ENCODE measurements at regions not wholly inside any gene's neighbourhood (a gene's known extent, or its start where the extent isn't known, plus 50 kb on each side); places are given as distances from the start of the nearest gene placed in this dataset.
"Not testable (repeated sequence)": the region's sequence is repeated elsewhere in the genome, so short reads cannot be mapped to it uniquely, and the experiment has no call there.

DNA sequence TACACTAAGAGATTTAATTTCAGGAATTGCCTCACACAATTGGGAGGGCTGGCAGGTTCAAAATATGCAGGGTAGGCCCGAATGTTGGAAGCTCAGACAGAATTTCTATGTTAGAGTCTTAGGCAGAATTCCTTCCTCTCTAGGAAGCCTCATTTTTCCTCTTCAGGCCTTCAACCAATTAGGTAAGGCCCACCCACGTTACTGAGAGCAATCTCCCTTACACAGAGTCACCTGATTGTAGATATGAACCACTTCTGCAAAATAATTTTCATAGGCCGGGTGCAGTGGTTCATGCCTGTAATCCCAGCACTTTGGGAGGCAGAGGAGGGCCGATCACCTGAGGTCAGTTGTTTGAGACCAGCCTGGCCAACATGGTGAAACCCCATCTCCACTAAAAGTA, 50.2 kb upstream of the HIVEP1 start:
- no peak for DNase-seq

DNA sequence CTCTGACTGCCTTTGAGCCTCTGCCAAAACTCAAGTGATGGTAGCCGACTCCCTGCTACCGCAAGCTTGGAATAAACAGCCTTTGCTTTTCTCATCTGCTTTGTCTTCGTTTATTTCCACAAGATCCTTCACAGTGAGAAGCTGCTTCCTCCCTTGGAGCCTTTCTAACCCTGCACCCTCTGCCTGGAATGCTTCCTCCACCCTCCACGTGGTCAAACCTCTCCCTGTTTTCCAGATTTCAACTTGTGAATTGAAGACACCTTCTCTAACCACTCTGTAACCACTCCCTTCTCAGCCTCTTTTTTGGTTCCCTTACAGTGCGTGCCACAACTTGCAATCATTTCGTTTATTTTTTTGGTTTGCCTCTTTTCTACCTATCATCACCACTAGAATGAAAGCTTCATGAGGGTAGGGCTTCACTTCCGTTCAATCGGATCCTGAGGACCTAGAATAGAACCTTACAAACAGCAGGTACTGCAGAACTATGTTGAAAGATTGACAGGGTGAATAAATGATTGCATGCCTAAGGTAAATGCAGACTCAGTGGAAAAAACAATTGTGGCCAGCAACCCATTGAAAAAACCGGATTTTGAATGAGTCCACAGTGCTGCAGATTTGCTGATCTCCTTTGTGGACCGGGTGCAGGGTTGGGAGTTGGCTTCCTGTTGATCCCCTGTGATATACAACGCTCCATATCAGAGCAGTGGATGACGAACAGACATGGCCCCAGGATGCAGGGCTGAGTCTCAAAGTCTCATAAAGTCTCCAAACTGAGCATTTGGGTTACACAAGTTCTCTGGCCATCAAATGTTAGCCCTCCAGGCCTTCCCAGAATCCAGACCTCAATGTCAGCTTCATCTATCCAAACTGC, 51.0 kb upstream of the HIVEP1 start:
- no peak for DNase-seq

DNA sequence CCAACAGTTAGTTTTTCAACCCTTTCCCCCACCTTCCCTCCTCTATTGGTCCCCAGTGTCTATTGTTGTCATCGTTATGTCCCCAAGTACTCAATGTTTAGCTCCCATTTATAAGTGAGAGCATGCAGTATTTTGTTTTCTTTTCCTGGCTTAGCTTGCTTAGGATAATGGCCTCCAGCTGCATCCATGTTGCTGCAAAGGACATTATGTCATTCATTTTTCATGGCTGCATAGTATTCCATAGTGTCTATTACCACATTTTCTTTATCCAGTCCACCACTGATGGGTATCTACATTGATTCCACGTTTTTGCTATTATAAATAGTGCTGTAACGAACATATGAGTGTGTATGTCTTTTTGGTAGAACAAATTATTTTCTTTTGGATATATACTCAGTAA, 55.3 kb upstream of the HIVEP1 start:
- DNase-seq = no peak

DNA sequence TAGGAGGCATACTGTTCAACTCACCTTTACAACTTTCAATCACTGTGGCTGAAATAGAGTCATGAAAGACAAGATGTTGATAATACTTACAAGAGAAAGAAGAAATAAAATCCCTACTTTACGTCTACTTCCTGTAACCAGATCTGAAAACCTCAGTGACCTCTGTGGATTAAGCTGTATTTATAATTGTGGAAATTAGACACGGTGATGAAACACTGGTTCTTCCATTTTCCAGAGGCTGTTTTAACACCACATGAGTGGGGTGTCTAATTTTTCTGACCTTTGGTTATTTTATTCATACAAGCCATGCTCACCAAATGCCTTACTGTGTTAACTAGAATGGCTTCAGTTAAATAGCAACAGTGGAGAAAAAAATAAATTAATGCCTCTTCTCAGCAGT, 58.5 kb upstream of the HIVEP1 start:
- no peak for DNase-seq

DNA sequence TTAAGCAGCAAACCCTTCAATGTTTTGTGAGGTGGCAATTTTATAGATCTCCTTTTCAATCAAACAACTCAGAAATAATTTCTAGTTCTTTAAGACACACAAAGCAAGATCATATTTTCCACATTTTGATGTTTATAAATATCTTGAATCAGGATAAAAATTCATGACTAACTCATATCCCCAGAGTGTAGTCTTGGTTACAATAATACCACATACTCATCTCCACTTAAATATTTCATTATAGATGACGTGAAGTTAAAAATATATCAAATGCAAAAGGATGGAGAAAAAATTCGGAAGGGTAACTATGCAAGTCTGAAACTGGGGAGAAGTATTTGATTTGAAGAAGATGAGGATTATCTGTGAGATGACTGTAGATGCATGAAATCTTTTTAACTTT, 59.8 kb upstream of the HIVEP1 start:
- no peak for DNase-seq

DNA sequence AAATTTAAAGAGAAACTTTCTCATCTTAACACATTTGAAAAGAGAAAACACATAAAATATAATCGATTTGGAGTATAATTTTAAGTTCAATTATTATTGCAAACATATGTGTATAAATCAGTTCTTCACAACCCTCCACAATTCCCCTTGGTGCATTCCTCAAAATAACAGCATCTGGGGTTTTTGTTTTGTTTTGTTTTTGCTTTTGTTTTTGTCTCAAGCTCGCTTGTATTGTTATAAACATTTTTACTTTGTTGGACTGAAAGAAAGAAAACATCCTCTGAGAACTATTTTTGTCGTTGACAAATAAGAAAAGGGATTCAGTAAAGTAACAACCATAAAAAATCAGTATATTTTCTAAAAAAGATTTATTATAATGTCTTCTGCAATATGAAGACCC, 60.2 kb upstream of the HIVEP1 start:
- no peak for DNase-seq

DNA sequence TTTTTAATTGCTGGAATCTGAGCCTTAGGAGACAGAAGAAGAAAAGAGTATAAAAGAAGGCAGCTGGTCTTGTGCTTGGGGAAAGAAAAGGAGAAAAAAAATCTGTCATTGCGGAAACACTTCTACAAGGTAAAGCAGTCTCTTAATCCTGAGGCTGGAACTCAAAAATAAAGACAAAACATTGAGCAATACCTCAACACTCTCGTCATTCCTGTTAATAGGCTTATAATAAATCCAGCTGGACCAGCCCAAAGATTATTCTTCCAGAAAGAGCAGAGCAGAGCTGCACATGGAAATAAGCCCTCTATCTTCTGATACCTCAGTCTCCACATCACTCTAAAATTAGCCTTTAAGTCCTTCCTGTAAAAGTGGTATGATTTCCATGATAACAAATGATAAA, 62.0 kb upstream of the HIVEP1 start:
- DNase-seq = no peak

DNA sequence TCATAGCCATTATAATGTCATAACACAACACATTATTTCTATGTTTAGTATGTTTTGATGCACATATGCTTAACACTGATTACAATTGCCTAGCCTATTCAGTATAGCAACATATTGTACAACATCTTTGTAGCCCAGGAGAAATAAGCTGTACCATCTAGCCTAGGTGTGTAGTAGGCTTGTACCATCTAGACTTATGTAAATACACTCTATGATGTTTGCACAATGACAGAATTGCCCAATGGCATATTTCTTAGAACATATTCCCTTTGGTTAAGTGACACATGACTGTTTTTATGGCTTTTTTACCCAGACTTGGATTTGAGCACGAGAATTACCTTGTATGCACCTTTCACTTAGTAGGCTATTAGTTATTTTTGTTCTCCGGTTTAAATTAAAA, 64.5 kb upstream of the HIVEP1 start:
- no peak for DNase-seq

DNA sequence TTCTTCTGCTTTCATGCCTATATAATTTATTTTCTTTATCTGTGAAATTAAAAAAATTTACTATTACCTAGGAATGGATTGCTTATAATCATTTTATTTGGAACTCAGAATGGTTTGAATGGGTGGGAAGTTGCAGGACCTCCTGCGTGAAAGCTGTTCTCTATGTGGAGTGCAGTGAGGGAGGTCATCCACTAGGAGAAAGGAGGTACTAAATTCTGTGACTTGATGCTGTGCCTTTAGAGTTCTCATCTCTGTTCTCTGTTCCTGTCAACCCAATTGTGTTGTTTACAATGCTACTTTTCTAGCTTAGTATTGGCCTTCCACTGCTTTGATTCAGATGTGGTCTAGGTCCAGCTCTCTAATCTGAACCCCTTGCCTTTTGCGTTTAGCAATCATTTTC, 65.0 kb upstream of the HIVEP1 start:
- DNase-seq = no peak

DNA sequence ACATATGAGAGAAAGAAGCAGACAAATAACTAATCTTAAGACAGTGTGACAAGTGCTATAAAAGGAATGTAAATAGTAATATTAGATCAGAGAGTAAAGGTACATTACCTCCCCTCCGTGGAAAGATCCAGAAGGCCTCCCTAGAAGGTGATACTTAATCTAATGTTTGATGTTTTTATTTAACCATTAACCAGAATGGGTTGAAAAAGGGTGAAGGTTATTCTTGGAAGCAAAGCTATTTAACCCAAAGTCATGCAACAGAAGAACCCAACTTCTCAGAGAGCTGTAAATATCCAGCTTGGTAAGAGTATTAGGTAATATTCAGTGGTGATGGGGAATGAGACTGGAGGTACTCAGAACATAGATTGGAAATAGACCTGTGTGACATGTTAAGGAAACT, 68.0 kb upstream of the HIVEP1 start:
- DNase-seq = no peak

DNA sequence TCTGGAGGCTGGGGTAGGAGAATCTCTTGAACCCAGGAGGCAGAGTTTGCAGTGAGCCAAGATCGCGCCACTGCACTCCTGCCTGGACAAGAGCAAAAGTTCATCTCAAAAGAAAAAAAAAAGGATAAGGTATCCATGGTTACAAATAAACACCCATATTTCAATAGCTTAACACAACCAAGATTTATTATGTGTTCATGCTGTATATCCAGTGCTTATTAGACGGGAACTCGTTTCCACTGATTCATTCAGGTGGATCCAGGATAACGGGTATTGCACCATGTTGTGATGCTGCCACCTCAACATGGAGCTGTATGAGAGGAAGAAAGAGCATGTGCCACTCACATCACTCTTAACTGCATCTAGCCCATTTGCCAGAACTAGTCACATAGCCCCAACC, 69.1 kb upstream of the HIVEP1 start:
- no peak for DNase-seq

DNA sequence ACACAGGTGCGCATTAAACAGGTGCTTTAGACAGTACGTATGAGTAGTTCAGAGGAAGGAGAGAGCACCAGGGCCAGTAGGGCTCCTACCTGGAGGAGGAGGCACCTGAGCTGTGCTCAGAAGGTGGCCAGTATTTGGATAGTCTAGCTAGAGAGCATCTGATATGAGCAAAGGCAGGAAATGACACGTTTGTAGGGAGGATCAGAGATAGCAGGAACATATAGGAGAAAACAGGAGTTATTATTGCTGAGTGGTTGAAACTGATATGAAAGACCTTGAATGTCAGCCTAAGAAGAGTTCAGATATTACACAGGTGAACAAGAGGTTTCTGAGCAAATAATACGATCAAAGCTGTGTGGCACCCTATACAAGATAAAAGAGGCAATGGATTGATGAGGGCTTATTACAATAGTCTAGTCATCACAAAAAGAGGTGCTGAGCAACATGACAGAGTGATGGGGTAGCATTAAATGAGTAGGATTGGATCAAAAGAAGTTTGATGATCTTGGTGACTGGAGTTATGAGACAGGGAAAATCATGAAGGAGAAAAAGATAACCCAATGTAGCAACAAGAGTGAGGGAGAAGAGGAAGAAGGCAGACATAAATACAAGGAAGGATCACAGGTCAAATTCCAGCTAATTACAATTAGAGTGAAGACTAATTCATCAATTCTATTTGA, 69.8 kb upstream of the HIVEP1 start:
- no peak for DNase-seq

DNA sequence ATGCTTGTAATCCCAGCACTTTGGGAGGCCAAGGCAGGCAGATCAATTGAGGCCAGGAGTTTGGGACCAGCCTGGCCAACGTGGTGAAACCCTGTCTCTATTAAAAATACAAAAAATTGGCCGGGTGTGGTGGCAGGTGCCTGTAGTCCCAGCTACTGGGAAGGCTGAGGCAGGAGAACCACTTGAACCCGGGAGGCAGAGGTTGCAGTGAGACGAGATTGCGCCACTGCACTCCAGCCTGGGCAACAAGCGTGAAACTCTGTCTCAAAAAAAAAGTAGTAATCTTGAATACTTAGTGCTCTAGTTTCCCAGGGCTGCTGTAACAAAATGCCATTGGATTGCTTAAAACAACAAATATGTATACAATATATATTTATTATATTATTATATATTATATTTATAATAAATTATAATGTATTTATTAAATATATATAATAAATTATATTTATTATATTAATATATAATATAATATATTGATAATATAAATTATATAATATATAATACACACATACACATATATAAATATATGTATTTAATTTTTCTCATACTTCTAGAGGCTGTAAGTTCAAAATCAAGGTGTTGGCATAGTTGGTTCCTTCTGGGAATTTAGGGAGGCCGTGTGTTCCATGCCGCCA, 71.5 kb upstream of the HIVEP1 start:
- DNase-seq = not testable (repeated sequence)

DNA sequence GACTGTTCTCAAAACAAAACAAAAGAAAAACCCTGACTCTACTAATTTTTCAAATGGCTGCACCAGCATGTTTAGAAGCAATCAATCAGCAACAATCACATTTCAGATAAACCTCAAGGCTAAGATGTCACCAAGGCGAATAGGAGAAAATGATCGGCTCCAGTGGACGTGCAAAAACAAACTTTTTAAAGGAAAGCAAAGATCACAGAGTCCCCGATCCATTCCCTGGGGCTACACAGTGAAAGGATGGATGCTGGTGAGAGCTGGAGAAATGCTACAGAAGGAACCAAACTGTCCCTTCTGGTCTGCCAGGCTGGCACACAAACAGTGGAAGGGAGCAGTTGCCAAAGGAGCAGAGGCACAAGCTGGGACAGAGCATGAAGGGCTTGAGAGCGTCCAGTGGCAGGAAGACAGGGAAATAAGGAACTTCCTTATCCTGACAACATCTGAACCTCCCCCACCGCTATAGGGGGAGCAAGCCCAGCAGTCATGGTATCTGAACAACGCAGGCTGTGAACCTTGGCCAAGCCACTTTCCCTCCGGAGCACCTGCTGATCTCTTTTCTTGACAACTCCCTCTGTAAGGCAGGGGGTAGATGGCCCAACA, 73.7 kb upstream of the HIVEP1 start:
- DNase-seq = no peak

DNA sequence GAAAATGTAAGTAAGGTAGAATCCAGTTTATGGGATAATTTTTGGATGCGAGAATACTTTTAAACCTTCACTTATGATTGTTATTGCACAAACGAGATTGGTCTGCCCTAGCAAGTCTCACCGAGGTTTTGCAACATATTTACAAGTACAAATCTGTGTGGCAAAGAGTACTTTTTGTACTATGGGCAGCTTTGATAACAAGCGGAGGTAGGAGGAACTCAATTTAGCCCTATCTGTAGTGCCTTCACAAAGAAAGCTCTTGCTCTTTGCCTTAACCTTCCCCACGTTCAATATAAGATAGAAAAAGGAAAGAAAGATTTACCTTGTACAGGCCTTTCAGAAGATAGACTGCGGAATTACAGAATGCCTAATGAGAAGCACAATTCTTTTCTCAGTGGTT, 77.5 kb upstream of the HIVEP1 start:
- DNase-seq = no peak

DNA sequence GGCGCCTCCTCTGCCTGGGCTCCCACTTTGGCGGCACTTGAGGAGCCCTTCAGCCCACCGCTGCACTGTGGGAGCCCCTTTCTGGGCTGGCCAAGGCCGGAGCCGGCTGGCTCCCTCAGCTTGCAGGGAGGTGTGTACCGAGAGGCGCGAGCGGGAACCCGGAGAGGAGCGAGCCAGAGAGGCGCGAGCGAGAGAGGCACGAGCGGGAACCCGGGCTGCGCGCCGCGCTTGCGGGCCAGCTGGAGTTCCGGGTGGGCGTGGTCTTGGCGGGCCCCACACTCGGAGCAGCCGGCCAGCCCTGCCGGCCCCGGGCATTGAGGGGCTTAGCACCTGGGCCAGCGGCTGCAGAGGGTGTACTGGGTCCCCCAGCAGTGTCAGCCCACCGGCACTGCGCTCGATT, 79.2 kb upstream of the HIVEP1 start:
- not testable (repeated sequence) for DNase-seq

DNA sequence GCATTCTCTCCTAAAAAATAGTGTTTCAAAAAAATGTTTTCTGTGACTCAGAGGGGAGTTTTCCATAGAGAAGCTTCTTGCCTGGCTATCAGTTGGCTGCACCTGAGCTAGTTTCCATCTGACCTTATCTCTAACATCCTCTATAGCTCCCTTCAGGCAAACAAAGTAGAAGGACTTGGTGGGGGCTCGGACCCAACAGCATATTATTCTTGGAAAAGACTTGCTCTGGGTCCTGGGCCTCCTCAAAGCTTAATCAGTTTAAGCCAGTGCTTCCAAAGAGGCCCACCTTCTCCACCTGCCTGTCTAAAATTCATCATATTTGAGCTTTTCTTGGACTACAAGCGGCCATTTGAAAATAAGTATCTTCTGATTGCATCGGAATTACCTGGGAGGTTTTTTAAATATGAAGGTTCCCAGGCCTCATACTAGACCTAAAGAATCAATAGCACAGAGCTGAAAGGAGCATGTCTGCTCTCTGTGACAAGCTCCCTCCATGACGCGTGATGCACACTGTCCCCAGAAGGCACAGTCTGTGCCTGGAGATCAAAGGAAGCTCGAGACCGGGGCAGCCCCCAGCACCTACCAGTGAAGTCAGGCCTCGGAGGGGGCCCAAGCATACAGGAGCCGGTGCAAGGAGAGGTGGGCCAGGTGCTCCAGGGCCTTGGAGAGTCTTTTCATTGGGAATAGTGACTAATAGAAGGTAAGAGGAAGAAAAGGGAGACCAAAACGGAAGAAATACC, 80.6 kb upstream of the HIVEP1 start:
- DNase-seq = no peak

DNA sequence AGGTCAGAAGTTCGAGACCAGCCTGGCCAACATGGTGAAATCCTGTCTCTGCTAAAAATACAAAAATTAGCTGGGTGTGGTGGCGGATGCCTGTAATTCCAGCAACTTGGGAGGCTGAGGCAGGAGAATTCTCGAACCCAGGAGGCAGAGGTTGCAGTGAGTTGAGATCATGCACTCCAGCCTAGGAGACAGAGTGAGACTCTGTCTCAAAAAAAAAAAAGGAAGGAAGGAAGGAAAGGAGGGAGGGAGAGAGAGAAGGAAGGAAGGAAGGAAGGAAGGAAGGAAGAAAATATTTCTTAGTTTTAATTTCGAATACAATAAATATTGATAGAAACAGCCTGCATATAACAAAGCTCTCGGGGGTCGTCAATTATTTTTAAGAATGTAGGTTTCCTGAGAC, 81.3 kb upstream of the HIVEP1 start:
- DNase-seq = not testable (repeated sequence)

DNA sequence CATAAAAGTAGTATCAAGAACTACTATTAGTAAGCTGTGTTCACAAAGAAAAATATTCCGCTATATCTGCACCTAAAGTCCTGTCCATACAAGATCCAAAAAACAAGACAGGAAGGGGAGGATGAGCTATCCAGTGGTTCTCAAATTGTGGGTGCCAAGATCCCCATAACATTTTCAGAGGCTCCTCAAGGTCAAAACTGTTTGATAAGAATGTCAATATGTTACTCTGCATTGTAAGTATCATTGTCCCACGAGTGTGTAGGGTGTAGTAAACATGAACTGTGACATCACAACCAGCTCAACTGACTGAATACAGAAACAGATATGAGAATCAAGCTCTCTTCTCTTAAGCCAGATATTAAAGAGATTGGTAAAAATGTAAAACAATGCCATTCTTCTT, 81.9 kb upstream of the HIVEP1 start:
- no peak for DNase-seq

DNA sequence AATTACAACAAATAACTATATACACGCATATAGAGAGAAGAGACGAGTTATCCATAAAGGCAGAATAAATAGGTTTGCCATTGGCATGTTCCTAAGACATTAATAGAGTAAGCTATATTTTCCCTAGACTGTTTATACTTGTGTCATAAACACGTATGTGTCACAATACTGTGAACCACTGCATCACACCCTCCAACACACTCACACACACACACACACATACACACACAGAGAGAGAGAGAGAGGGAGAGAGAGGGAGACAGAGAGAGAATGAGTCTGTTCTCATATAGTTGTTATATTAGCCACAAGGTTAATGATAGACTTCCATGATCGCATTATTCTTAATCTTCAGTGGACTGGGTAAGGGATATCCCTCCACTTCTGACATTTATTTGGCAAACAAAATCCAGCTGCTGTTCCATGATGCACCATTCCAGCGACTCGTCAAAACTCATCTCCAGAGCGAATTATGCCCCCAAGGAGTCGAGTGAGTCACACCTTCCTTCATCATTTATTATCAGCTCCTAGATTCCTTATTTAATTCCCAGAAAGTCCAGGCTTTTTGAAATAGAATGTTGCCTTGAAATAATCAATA, 82.8 kb upstream of the HIVEP1 start:
- DNase-seq = no peak

DNA sequence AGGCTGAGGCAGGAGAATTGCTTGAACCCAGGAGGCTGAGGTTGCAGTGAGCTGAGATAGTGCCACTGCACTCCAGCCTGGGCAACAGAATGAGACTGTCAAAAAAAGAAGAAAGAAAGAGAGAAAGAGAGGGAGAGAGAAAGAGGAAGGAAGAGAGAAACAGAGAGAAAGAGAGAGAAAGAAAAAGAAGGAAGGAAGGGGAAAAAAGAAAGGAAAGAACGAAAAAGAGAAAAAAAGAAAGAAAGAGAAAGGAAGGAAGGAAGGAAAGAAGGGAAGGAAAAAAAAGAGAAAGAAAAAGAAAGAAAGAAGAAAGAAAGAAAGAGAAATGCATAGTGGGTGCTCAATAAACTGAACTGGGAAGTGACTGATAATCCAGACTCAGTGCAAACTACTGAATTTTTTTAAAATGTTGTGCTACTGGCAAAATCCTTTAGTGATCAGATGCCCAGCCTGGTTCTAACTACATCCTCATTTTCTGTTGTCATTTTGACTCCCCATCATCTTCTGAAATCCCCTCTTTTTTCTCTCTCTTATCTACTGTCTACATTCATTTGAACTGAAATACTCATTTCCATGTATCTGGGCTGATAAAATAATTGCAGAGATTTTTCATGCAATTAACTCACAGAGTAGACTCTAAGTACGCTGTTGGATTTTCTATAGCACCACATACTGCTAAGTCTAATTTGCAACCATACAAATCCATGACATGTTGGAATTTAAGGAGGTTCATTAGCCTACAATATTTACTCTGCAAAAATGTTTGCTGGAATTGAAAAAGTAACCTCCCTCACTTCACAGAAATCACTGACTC, 85.3 kb upstream of the HIVEP1 start:
- DNase-seq = no peak

DNA sequence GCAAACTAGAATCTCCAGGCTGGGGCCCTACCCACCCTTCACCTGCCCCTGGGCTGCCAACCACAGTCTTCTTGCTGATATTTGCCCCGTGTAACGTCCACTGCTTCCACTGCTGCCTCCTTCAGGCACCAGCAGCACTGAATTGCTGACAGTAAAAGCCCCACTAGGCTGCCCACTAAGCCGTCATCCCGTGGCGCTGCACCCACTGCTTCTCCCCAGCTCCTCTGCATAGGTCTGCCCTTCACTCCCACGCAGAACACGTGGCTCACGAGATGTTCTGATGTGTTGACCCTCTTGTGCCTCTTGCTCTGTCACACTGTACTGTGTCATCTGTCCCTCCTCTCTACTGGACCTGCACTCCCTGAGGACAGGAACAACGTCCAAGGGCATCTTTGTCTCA, 86.3 kb upstream of the HIVEP1 start:
- DNase-seq = no peak

All from NCI-H2029 treated with DMSO at 0.1 percent for 48 hours (cell line).